Naive thymus-derived CD4-positive, alpha-beta T cell (primary cell): ENCODE measurements at regions not wholly inside any gene's neighbourhood (a gene's known extent, or its start where the extent isn't known, plus 50 kb on each side); places are given as distances from the start of the nearest gene placed in this dataset.
"Not testable (repeated sequence)": the region's sequence is repeated elsewhere in the genome, so short reads cannot be mapped to it uniquely, and the experiment has no call there.

Experiments
- ATAC-seq: fragments of 150-1000 bp; cut with Tn5 transposase; 2 replicates; pipeline ENCODE4 v1.10.0; 2021; ENCODE audit warnings: mild to moderate bottlenecking, moderate library complexity
- CTCF ChIA-PET: fragments of 350-600 bp; sonication (Branson Sonifier 250); formaldehyde crosslinking; loops from one replicate; lab custom pipeline; 2021; ENCODE audit warnings: antibody characterized with exemption; lab: Charles Lee
- POLR2A ChIA-PET: fragments of 350-600 bp; sonication (Branson Sonifier 250); formaldehyde crosslinking; loops from one replicate; lab custom pipeline; 2021; ENCODE audit warnings: antibody characterized with exemption, inconsistent platforms; lab: Charles Lee
- DNase-seq, 9 donors: peaks; one replicate each; pipeline versions ENCODE4 v3.0.0 to v3.0.0-alpha.2; 2020 to 2022; ENCODE audit warnings: mixed read lengths in 1 of 9
- H3K27ac ChIP-seq: one replicate; pipeline ENCODE4 v1.7.0; 2013; ENCODE audit warnings: mild to moderate bottlenecking, low read depth, low read length, moderate library complexity
- H3K27me3 ChIP-seq, 2 donors: one replicate each; pipeline ENCODE4 v1.7.0; 2013; ENCODE audit warnings: low read length in 2 of 2, mild to moderate bottlenecking in 2 of 2, moderate library complexity in 2 of 2; ENCODE audit not compliant: control insufficient read depth in 2 of 2, insufficient read depth in 2 of 2
- H3K36me3 ChIP-seq, 3 experiments: 1 replicate in 2 of 3; 2 replicates in 1 of 3; pipeline ENCODE4 v1.7.0; 2013; ENCODE audit warnings: low read length in 3 of 3, mild to moderate bottlenecking in 3 of 3, moderate library complexity in 1 of 3; ENCODE audit not compliant: insufficient read depth in 3 of 3, control insufficient read depth in 2 of 3
- H3K4me1 ChIP-seq, 2 donors: one replicate each; pipeline ENCODE4 v1.7.0; 2013; ENCODE audit warnings: low read length in 2 of 2, mild to moderate bottlenecking in 2 of 2, moderate library complexity in 1 of 2; ENCODE audit not compliant: control insufficient read depth in 2 of 2, insufficient read depth in 2 of 2
- H3K4me3 ChIP-seq: 2 replicates; pipeline ENCODE4 v1.7.0; 2013; ENCODE audit warnings: mild to moderate bottlenecking, low read length
- H3K9me3 ChIP-seq, 3 experiments: 1 replicate in 2 of 3; 2 replicates in 1 of 3; pipeline ENCODE4 v1.7.0; 2013; ENCODE audit warnings: low read length in 3 of 3; ENCODE audit not compliant: control insufficient read depth in 2 of 3
- H3K27ac Mint-ChIP-seq, 9 donors: one replicate each; pipeline ENCODE4 v1.8.0; 2020 to 2022; ENCODE audit warnings: mixed read lengths in 9 of 9, mild to moderate bottlenecking in 8 of 9, moderate library complexity in 5 of 9, inconsistent platforms in 2 of 9
- H3K27me3 Mint-ChIP-seq, 5 donors: one replicate each; pipeline ENCODE4 v1.8.0; 2021 to 2022; ENCODE audit warnings: mixed read lengths in 5 of 5, mild to moderate bottlenecking in 1 of 5
- H3K36me3 Mint-ChIP-seq, 5 donors: one replicate each; pipeline ENCODE4 v1.8.0; 2020 to 2022; ENCODE audit warnings: mixed read lengths in 5 of 5, mild to moderate bottlenecking in 3 of 5, inconsistent platforms in 1 of 5
- H3K4me1 Mint-ChIP-seq, 7 donors: one replicate each; pipeline ENCODE4 v1.8.0; 2020 to 2022; ENCODE audit warnings: mixed read lengths in 7 of 7, mild to moderate bottlenecking in 3 of 7, inconsistent platforms in 1 of 7
- H3K4me3 Mint-ChIP-seq, 10 donors: one replicate each; pipeline ENCODE4 v1.8.0; 2020 to 2022; ENCODE audit warnings: mild to moderate bottlenecking in 10 of 10, mixed read lengths in 10 of 10, moderate library complexity in 6 of 10, inconsistent platforms in 2 of 10
- H3K9me3 Mint-ChIP-seq, 11 donors: one replicate each; pipeline ENCODE4 v1.8.0; 2020 to 2022; ENCODE audit warnings: mixed read lengths in 11 of 11, mild to moderate bottlenecking in 4 of 11, inconsistent platforms in 1 of 11, moderate library complexity in 1 of 11
- intact Hi-C, 2 donors: fragments of 100-400 bp; cut with micrococcal nuclease; formaldehyde crosslinking; loops; one replicate each; pipeline ENCODE4 v1.15.1; 2023

GRCh38 chr15:56794553-56795329 lies 61.4 kb upstream of the ZNF280D start:
- POLR2A ChIA-PET: no interaction called here
- peaks cover 0 to 14% (median 1%) of the 10 kb centered on the region in 5 donors for H3K27me3 Mint-ChIP-seq
- intact Hi-C loops: no loop called here

GRCh38 chr15:56794165-56794552 lies 60.9 kb upstream of the ZNF280D start:
- no peak overlapping the region for H3K4me3 Mint-ChIP-seq
- ChIA-PET CTCF (no interaction called here), POLR2A (no interaction called here)
- intact Hi-C loops: no loop called here
- H3K4me1 Mint-ChIP-seq: peaks cover 0 to 2% (median 0%) of the 10 kb centered on the region in 7 donors
- ATAC-seq (no peak), DNase-seq (no peak)
- Histone ChIP-seq H3K9me3 (no peaks in the 10 kb centered on the region), H3K27me3 (no peaks in the 10 kb centered on the region), H3K27ac (no peak overlapping the region), H3K4me1 (no peaks in the 10 kb centered on the region), H3K4me3 (no peak overlapping the region), H3K36me3 (no peaks in the 10 kb centered on the region)
- no peak overlapping the region for H3K27ac Mint-ChIP-seq
- peaks cover 6 to 30% (median 16%) of the 10 kb centered on the region in 11 donors for H3K9me3 Mint-ChIP-seq
- H3K27me3 Mint-ChIP-seq: peaks cover 0 to 14% (median 4%) of the 10 kb centered on the region in 5 donors
- H3K36me3 Mint-ChIP-seq: peaks cover 0 to 10% (median 4%) of the 10 kb centered on the region in 5 donors

More at GRCh38 chr15:56794553-56795329, 61.4 kb upstream of the ZNF280D start:
- H3K4me3 ChIP-seq: no peak overlapping the region
- Mint-ChIP-seq H3K27ac (no peak overlapping the region), H3K4me1 (peaks cover 0 to 2% (median 0%) of the 10 kb centered on the region in 7 donors), H3K36me3 (peaks cover 0 to 10% (median 4%) of the 10 kb centered on the region in 5 donors), H3K9me3 (peaks cover 4 to 30% (median 11%) of the 10 kb centered on the region in 11 donors), H3K4me3 (no peak overlapping the region)
- H3K36me3 ChIP-seq: no peaks in the 10 kb centered on the region
- DNase-seq (no peak), ATAC-seq (no peak)
- CTCF ChIA-PET: no interaction called here
- H3K27ac ChIP-seq: no peak overlapping the region
- H3K27me3 ChIP-seq: no peaks in the 10 kb centered on the region
- no peaks in the 10 kb centered on the region for H3K4me1 ChIP-seq
- no peaks in the 10 kb centered on the region for H3K9me3 ChIP-seq

- Histone ChIP-seq H3K27me3 (no peaks in the 10 kb centered on the region), H3K36me3 (no peaks in the 10 kb centered on the region), H3K4me1 (no peaks in the 10 kb centered on the region), H3K9me3 (no peaks in the 10 kb centered on the region), H3K4me3 (no peak overlapping the region), H3K27ac (no peak overlapping the region)
- Mint-ChIP-seq H3K9me3 (peaks cover 6 to 30% (median 16%) of the 10 kb centered on the region in 11 donors), H3K27ac (no peak overlapping the region), H3K4me3 (no peak overlapping the region), H3K36me3 (peaks cover 0 to 13% (median 5%) of the 10 kb centered on the region in 5 donors), H3K4me1 (peaks cover 0 to 2% (median 0%) of the 10 kb centered on the region in 7 donors), H3K27me3 (peaks cover 0 to 14% (median 4%) of the 10 kb centered on the region in 5 donors)
- intact Hi-C loops: no loop called here
- CTCF ChIA-PET: no interaction called here
- DNase-seq (no peak), ATAC-seq (no peak)
- POLR2A ChIA-PET: no interaction called here
Measured at GRCh38 chr15:56792211-56792610, 58.9 kb upstream of the ZNF280D start.

GRCh38 chr15:56791521-56791920 lies 58.2 kb upstream of the ZNF280D start:
- POLR2A ChIA-PET, intact Hi-C loops, H3K27ac Mint-ChIP-seq, H3K36me3 ChIP-seq, H3K4me1 ChIP-seq, DNase-seq, CTCF ChIA-PET, H3K4me3 Mint-ChIP-seq, H3K27me3 ChIP-seq, ATAC-seq, H3K9me3 ChIP-seq, H3K4me3 ChIP-seq, H3K4me1 Mint-ChIP-seq, H3K27ac ChIP-seq: not testable (repeated sequence)
- peaks cover 0 to 13% (median 5%) of the 10 kb centered on the region in 5 donors for H3K36me3 Mint-ChIP-seq
- H3K27me3 Mint-ChIP-seq: peaks cover 0 to 14% (median 4%) of the 10 kb centered on the region in 5 donors
- H3K9me3 Mint-ChIP-seq: peaks cover 6 to 30% (median 16%) of the 10 kb centered on the region in 11 donors

- Mint-ChIP-seq H3K4me1 (peaks cover 0 to 10% (median 0%) of the 10 kb centered on the region in 7 donors), H3K9me3 (peaks cover 4 to 24% (median 11%) of the 10 kb centered on the region in 11 donors), H3K27me3 (peaks cover 0 to 14% (median 0%) of the 10 kb centered on the region in 5 donors), H3K4me3 (no peak overlapping the region), H3K27ac (no peak overlapping the region), H3K36me3 (peaks cover 0 to 13% (median 5%) of the 10 kb centered on the region in 5 donors)
- Histone ChIP-seq H3K9me3 (no peaks in the 10 kb centered on the region), H3K27ac (no peak overlapping the region), H3K4me1 (no peaks in the 10 kb centered on the region), H3K27me3 (no peaks in the 10 kb centered on the region), H3K4me3 (no peak overlapping the region), H3K36me3 (no peaks in the 10 kb centered on the region)
- DNase-seq (no peak), ATAC-seq (no peak)
- intact Hi-C loops: loop anchor here in 1 of 2 donors (5.0 kb wide), 1 partner anchor 56 kb away; the partner anchor contains the start of gene ZNF280D
- POLR2A ChIA-PET: no interaction called here
- CTCF ChIA-PET: no interaction called here
Measured at GRCh38 chr15:56788359-56788758, 55.0 kb upstream of the ZNF280D start.

- peak overlapping the region in 1 of 10 donors; percentile 55 for H3K4me3 Mint-ChIP-seq
- H3K27ac ChIP-seq: no peak overlapping the region
- intact Hi-C loops: loop anchor here in 1 of 2 donors (1.0 to 5.0 kb wide), 2 partner anchors 20 to 55 kb away; partner anchors contain the start of gene ZNF280D
- peaks cover 0 to 7% (median 0%) of the 10 kb centered on the region in 5 donors for H3K27me3 Mint-ChIP-seq
- no peaks in the 10 kb centered on the region for H3K9me3 ChIP-seq
- peaks cover 0 to 10% (median 0%) of the 10 kb centered on the region in 7 donors for H3K4me1 Mint-ChIP-seq
- peaks cover 0 to 21% (median 4%) of the 10 kb centered on the region in 11 donors for H3K9me3 Mint-ChIP-seq
- H3K4me1 ChIP-seq: no peaks in the 10 kb centered on the region
- no peak overlapping the region for H3K4me3 ChIP-seq
- POLR2A ChIA-PET: no interaction called here
- peak overlapping the region in 1 of 9 donors; percentile 76 for H3K27ac Mint-ChIP-seq
- no peak for ATAC-seq
- H3K27me3 ChIP-seq: no peaks in the 10 kb centered on the region
- H3K36me3 ChIP-seq: no peaks in the 10 kb centered on the region
- DNase-seq: no peak
- H3K36me3 Mint-ChIP-seq: peaks cover 0 to 15% (median 0%) of the 10 kb centered on the region in 5 donors
- CTCF ChIA-PET: no interaction called here
Measured at GRCh38 chr15:56786966-56787365, 53.7 kb upstream of the ZNF280D start.
